Breast epithelium (tissue), 3 donors: ENCODE measurements at regions not wholly inside any gene's neighbourhood (a gene's known extent, or its start where the extent isn't known, plus 50 kb on each side); places are given as distances from the start of the nearest gene placed in this dataset.

ENCODE experiments used
- POLR2A ChIP-seq: fragments of 450-650 bp; IDR thresholded peaks from one replicate; pipeline ENCODE4 v1.6.1; 2016; ENCODE audit warnings: antibody characterized with exemption, mild to moderate bottlenecking, moderate library complexity
- TF ChIP-seq, protein P1 (sequence below), 3 donors: fragments of 450-650 bp; IDR thresholded peaks; one replicate each; pipeline ENCODE4 v1.5.1; 2016 to 2017; ENCODE audit warnings: antibody characterized with exemption in 3 of 3, mild to moderate bottlenecking in 3 of 3, moderate library complexity in 3 of 3

DNA sequence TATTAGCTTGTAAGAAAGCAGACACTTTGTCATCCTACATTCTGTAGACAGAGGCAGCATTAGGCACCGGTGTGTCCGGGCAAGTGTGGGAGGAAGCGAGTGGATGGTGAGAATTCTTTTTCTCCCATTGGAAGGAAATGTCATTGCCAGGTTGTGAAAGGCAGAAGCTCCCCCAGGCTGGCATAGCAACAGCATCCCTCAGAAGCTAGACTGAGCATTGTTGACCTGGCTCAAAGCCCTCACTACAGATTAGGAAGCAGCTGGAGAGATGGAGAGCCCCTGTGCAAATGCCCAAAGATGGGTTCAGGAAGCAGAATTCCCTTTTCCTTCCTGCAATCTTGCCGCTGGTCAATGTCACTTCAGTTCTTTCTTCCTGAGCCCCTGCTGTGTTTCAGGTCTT is 1299.3 kb downstream of the TBC1D22A start:
- TF ChIP-seq, protein P1, sequence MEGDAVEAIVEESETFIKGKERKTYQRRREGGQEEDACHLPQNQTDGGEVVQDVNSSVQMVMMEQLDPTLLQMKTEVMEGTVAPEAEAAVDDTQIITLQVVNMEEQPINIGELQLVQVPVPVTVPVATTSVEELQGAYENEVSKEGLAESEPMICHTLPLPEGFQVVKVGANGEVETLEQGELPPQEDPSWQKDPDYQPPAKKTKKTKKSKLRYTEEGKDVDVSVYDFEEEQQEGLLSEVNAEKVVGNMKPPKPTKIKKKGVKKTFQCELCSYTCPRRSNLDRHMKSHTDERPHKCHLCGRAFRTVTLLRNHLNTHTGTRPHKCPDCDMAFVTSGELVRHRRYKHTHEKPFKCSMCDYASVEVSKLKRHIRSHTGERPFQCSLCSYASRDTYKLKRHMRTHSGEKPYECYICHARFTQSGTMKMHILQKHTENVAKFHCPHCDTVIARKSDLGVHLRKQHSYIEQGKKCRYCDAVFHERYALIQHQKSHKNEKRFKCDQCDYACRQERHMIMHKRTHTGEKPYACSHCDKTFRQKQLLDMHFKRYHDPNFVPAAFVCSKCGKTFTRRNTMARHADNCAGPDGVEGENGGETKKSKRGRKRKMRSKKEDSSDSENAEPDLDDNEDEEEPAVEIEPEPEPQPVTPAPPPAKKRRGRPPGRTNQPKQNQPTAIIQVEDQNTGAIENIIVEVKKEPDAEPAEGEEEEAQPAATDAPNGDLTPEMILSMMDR (IDR thresholded peaks at IDR 0.05), result no peak
- TF ChIP-seq POLR2A, result no peak
